Activated naive CD4-positive, alpha-beta T cell treated with anti-CD3 and anti-CD28 coated beads, Interleukin-2, amount 50 U/mL, for 24 hours (primary cell): ENCODE measurements at regions not wholly inside any gene's neighbourhood (a gene's known extent, or its start where the extent isn't known, plus 50 kb on each side); places are given as distances from the start of the nearest gene placed in this dataset.

Experiments used
- H3K27ac Mint-ChIP-seq: one replicate; pipeline ENCODE4 v1.8.0; 2021; ENCODE audit warnings: mild to moderate bottlenecking, mixed read lengths
- H3K27me3 Mint-ChIP-seq: one replicate; pipeline ENCODE4 v1.8.0; 2021; ENCODE audit warnings: mixed read lengths
- H3K36me3 Mint-ChIP-seq: one replicate; pipeline ENCODE4 v1.8.0; 2021; ENCODE audit warnings: mixed read lengths
- H3K4me1 Mint-ChIP-seq: one replicate; pipeline ENCODE4 v1.8.0; 2021; ENCODE audit warnings: mixed read lengths
- H3K4me3 Mint-ChIP-seq: one replicate; pipeline ENCODE4 v1.8.0; 2021; ENCODE audit warnings: mild to moderate bottlenecking, mixed read lengths
- H3K9me3 Mint-ChIP-seq: one replicate; pipeline ENCODE4 v1.8.0; 2021; ENCODE audit warnings: mixed read lengths

GRCh38 chr15:70475921-70476320, 287.4 kb downstream of the UACA start:
- H3K4me3 Mint-ChIP-seq, result no peak overlapping the region
- no peaks in the 10 kb centered on the region for H3K27me3 Mint-ChIP-seq
- no peaks in the 10 kb centered on the region for H3K36me3 Mint-ChIP-seq
- H3K4me1 Mint-ChIP-seq, result peaks cover 42% of the 10 kb centered on the region
- no peak overlapping the region for H3K27ac Mint-ChIP-seq
- H3K9me3 Mint-ChIP-seq, result no peaks in the 10 kb centered on the region

- peak overlapping the region; percentile 71 for H3K4me3 Mint-ChIP-seq
- no peak overlapping the region for H3K27ac Mint-ChIP-seq
- no peaks in the 10 kb centered on the region for H3K36me3 Mint-ChIP-seq
- peaks cover 39% of the 10 kb centered on the region for H3K4me1 Mint-ChIP-seq
- no peaks in the 10 kb centered on the region for H3K27me3 Mint-ChIP-seq
- H3K9me3 Mint-ChIP-seq, result no peaks in the 10 kb centered on the region
These were observed 288.0 kb downstream of the UACA start for GRCh38 chr15:70475407-70475781.

GRCh38 chr15:70474471-70475406, 288.6 kb downstream of the UACA start:
- H3K4me1 Mint-ChIP-seq, result peaks cover 32% of the 10 kb centered on the region
- H3K4me3 Mint-ChIP-seq, result peak overlapping the region; percentile 71
- no peak overlapping the region for H3K27ac Mint-ChIP-seq
- H3K27me3 Mint-ChIP-seq, result no peaks in the 10 kb centered on the region
- no peaks in the 10 kb centered on the region for H3K9me3 Mint-ChIP-seq
- H3K36me3 Mint-ChIP-seq, result no peaks in the 10 kb centered on the region

GRCh38 chr15:70473581-70474370, 289.6 kb downstream of the UACA start:
- Mint-ChIP-seq H3K36me3 (no peaks in the 10 kb centered on the region), H3K4me3 (peak overlapping the region; percentile 9), H3K27me3 (no peaks in the 10 kb centered on the region), H3K9me3 (no peaks in the 10 kb centered on the region), H3K4me1 (peaks cover 28% of the 10 kb centered on the region), H3K27ac (no peak overlapping the region)

GRCh38 chr15:70471517-70471916, 291.8 kb downstream of the UACA start:
- no peaks in the 10 kb centered on the region for H3K36me3 Mint-ChIP-seq
- peak overlapping the region; percentile 25 for H3K27ac Mint-ChIP-seq
- no peaks in the 10 kb centered on the region for H3K9me3 Mint-ChIP-seq
- H3K27me3 Mint-ChIP-seq, result no peaks in the 10 kb centered on the region
- peaks cover 22% of the 10 kb centered on the region for H3K4me1 Mint-ChIP-seq
- H3K4me3 Mint-ChIP-seq, result no peak overlapping the region

- Mint-ChIP-seq H3K36me3 (no peaks in the 10 kb centered on the region), H3K9me3 (no peaks in the 10 kb centered on the region), H3K4me3 (no peak overlapping the region), H3K27me3 (no peaks in the 10 kb centered on the region), H3K27ac (no peak overlapping the region), H3K4me1 (peaks cover 18% of the 10 kb centered on the region)
These were observed 292.7 kb downstream of the UACA start for GRCh38 chr15:70470556-70471191.

- H3K4me1 Mint-ChIP-seq, result peaks cover 10% of the 10 kb centered on the region
- H3K27me3 Mint-ChIP-seq, result no peaks in the 10 kb centered on the region
- no peak overlapping the region for H3K27ac Mint-ChIP-seq
- no peaks in the 10 kb centered on the region for H3K36me3 Mint-ChIP-seq
- no peak overlapping the region for H3K4me3 Mint-ChIP-seq
- no peaks in the 10 kb centered on the region for H3K9me3 Mint-ChIP-seq
These were observed 293.5 kb downstream of the UACA start for GRCh38 chr15:70469651-70470555.

GRCh38 chr15:70469182-70469581, 294.2 kb downstream of the UACA start:
- Mint-ChIP-seq H3K36me3 (no peaks in the 10 kb centered on the region), H3K4me3 (no peak overlapping the region), H3K4me1 (peaks cover 5% of the 10 kb centered on the region), H3K9me3 (no peaks in the 10 kb centered on the region), H3K27me3 (no peaks in the 10 kb centered on the region), H3K27ac (no peak overlapping the region)

- Mint-ChIP-seq H3K4me3 (no peak overlapping the region), H3K9me3 (no peaks in the 10 kb centered on the region), H3K4me1 (peaks cover 5% of the 10 kb centered on the region), H3K27me3 (no peaks in the 10 kb centered on the region), H3K36me3 (no peaks in the 10 kb centered on the region), H3K27ac (no peak overlapping the region)
These were observed 296.3 kb downstream of the UACA start for GRCh38 chr15:70466895-70467529.

- H3K27ac Mint-ChIP-seq, result no peak overlapping the region
- H3K27me3 Mint-ChIP-seq, result no peaks in the 10 kb centered on the region
- H3K4me3 Mint-ChIP-seq, result no peak overlapping the region
- H3K9me3 Mint-ChIP-seq, result no peaks in the 10 kb centered on the region
- H3K36me3 Mint-ChIP-seq, result no peaks in the 10 kb centered on the region
- H3K4me1 Mint-ChIP-seq, result peaks cover 5% of the 10 kb centered on the region
These were observed 297.1 kb downstream of the UACA start for GRCh38 chr15:70466305-70466704.

- Mint-ChIP-seq H3K9me3 (no peaks in the 10 kb centered on the region), H3K4me3 (no peak overlapping the region), H3K4me1 (peaks cover 7% of the 10 kb centered on the region), H3K27ac (no peak overlapping the region), H3K27me3 (no peaks in the 10 kb centered on the region), H3K36me3 (no peaks in the 10 kb centered on the region)
These were observed 297.5 kb downstream of the UACA start for GRCh38 chr15:70465812-70466211.

GRCh38 chr15:70463453-70463834, 299.9 kb downstream of the UACA start:
- Mint-ChIP-seq H3K4me3 (no peak overlapping the region), H3K9me3 (no peaks in the 10 kb centered on the region), H3K27me3 (no peaks in the 10 kb centered on the region), H3K27ac (no peak overlapping the region), H3K36me3 (no peaks in the 10 kb centered on the region), H3K4me1 (peaks cover 22% of the 10 kb centered on the region)

- Mint-ChIP-seq H3K4me1 (peaks cover 21% of the 10 kb centered on the region), H3K27me3 (no peaks in the 10 kb centered on the region), H3K36me3 (no peaks in the 10 kb centered on the region), H3K27ac (no peak overlapping the region), H3K9me3 (no peaks in the 10 kb centered on the region), H3K4me3 (no peak overlapping the region)
These were observed 301.4 kb downstream of the UACA start for GRCh38 chr15:70461992-70462391.

- H3K4me1 Mint-ChIP-seq, result peaks cover 18% of the 10 kb centered on the region
- no peaks in the 10 kb centered on the region for H3K36me3 Mint-ChIP-seq
- no peak overlapping the region for H3K27ac Mint-ChIP-seq
- H3K4me3 Mint-ChIP-seq, result no peak overlapping the region
- H3K27me3 Mint-ChIP-seq, result no peaks in the 10 kb centered on the region
- H3K9me3 Mint-ChIP-seq, result no peaks in the 10 kb centered on the region
These were observed 302.3 kb downstream of the UACA start for GRCh38 chr15:70461017-70461416.
